NCI-H82 treated with DMSO at 0.1 percent for 48 hours (cell line): ENCODE measurements at regions not wholly inside any gene's neighbourhood (a gene's known extent, or its start where the extent isn't known, plus 50 kb on each side); places are given as distances from the start of the nearest gene placed in this dataset.
"Not testable (repeated sequence)": the region's sequence is repeated elsewhere in the genome, so short reads cannot be mapped to it uniquely, and the experiment has no call there.

Experiments
- DNase-seq: peaks from one replicate; lab custom pipeline; 2025; ENCODE audit not compliant: unreplicated experiment; lab: John Stamatoyannopoulos, UW

- DNase-seq: no peak
These were observed 293.2 kb upstream of the ZNF804A start for GRCh38 chr2:184305105-184305504.

GRCh38 chr2:184308706-184309105, 289.6 kb upstream of the ZNF804A start:
- DNase-seq: no peak

DNA sequence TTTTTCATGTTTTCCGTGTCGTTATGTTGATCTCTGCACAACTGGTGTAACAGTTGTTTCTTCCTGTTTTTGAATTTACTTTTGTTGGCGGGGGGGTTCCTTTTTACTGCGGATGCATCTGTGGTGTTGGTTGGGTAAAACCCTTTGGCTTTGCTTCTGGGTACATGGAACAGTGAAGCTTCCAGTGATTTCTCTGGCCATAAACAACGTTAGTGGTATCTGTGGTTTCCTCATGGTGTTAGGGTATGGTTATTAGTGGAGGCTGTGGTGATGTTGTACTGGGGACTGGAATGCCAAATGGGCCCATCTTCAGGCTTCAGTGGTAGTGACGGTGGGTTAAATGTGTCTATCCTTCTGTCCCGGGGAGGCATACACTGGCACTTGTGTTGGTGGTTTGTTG, 285.4 kb upstream of the ZNF804A start:
- DNase-seq: no peak

DNA sequence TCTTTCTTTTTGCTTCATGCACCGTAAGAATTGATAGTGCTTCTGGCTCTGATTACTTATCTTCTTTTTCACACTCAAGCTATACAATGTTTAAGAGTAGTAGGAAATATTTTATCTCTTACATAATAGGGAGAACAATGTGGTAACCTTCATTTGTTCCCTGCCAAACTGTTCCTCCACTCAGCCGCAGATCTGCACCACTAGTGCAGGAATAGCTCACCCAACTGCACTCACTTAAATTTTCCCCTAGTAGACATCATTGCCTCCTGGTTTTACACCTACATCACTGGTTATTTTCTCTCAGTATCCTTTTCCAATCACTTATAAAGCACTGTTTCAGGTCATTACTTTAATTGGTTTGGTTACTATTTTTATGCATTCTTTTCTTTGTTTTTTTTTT, 283.5 kb upstream of the ZNF804A start:
- no peak for DNase-seq

DNA sequence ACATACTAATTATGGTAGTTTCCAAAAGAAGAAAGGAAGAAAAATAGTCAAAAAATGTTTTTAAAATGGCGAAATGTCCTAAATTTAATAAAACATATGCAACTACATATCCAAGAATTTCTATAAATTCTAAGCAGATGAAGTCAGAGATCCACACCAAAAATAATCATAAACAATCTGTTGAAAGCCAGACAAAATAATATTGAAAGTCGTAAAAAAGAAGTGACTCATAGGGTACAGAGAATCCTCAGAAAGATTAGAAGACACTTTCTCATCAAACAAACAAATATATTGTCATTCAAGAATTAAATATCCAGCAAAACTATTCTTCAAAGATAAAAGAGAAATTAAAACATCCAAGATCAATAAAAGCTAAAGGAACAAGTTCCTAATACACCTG, 281.4 kb upstream of the ZNF804A start:
- DNase-seq: no peak

DNA sequence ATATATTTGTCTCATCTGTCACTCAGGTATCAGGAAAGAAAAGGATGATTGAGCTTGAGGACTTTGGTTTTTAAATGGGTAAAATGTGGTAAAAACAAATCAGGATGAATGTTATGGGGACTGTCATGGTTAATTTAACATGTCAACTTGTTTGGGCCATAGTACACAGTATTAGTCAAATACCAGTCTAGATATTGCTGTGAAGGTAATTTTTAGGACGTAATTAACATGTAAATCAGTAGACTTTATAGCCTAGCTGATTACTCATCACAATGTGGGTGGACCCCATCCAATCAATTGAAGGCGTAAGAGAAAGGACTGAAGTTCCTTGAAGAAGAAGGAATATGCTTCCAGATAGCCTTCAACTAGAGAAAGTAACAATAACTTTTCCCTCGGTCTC, 275.7 kb upstream of the ZNF804A start:
- no peak for DNase-seq

GRCh38 chr2:184326066-184326465, 272.3 kb upstream of the ZNF804A start:
- no peak for DNase-seq

GRCh38 chr2:184327805-184328204, 270.5 kb upstream of the ZNF804A start:
- DNase-seq: not testable (repeated sequence)

DNA sequence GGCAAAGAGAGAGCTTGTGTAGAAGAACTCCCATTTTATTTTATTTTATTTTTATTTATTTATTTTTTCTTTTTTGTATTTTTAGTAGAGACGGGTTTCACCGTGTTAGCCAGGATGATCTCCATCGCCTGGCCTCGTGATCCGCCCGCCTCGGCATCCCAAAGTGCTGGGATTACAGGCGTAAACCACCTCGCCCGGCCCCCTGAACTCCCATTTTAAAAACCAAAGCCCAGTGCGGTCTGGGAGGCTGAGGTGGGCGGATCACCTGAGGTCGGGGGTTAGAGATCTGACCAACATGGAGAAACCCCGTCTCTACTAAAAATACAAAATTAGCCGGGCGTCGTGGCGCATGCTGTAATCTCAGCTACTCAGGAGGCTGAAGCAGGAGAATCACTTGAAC, 267.8 kb upstream of the ZNF804A start:
- DNase-seq: not testable (repeated sequence)

GRCh38 chr2:184336688-184337087, 261.6 kb upstream of the ZNF804A start:
- no peak for DNase-seq

DNA sequence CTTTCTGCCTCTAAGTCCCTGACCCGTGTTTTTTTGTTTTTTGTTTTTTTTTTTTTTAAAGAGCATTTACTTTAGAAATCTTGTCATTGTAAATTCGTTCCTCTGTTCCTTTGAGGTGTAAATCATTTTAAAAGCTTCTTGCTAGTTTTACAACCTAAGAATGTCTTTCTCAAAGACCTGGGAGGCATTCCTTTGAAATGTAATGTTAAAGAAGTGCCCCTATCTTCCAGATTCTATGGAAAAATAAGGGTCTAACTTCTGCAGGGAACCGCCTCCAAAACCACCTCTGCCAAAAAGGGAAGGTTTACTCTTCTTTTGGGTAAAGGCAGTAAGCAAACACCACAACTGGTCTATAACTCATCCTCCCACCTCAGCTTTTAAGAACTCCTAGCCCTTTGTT, 259.6 kb upstream of the ZNF804A start:
- DNase-seq: no peak

GRCh38 chr2:184339966-184340365, 258.4 kb upstream of the ZNF804A start:
- DNase-seq: no peak

DNA sequence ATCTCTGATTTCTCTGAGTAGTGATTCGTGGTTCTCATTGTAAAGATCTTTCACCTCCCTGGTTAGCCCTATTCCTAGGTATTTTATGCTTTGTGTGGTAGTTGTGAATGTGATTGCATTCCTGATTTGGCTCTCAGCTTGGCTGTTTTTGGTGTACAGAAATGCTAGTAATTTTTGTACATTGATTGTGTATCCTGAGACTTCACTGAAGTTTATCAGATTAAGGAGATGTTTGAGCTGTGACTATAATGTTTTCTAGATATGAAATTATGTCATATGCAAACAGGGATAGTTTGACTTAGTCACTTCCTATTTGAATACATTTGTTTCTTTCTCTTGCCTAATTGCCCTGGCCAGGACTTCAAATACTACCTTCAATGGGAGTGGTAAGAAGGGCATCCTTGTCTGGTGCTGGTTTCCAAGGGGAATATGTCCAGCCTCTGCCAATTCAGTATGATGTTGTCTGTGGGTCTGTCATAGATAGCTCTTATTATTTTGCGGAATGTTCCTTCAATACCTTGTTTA, 251.9 kb upstream of the ZNF804A start:
- DNase-seq: no peak

DNA sequence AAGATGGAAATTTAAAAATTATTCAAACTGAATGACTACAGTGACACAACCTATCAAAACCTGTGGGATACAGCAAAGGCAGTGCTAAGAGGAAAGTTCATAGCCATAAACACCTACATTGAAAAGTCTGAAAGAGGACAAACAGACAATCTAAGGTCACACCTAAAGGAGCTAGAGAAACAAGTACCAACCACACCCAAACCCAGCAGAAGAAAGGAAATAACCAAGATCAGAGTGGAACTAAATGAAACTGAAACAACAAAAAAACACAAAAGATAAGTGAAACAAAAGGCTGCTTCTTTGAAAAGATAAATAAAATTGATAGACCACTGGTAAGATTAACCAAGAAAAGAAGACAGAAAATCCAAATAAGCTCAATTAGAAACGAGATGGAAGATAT, 247.2 kb upstream of the ZNF804A start:
- no peak for DNase-seq

GRCh38 chr2:184357033-184357432, 241.3 kb upstream of the ZNF804A start:
- peak; percentile 89 for DNase-seq

- DNase-seq: no peak
These were observed 238.9 kb upstream of the ZNF804A start for GRCh38 chr2:184359379-184359778.

DNA sequence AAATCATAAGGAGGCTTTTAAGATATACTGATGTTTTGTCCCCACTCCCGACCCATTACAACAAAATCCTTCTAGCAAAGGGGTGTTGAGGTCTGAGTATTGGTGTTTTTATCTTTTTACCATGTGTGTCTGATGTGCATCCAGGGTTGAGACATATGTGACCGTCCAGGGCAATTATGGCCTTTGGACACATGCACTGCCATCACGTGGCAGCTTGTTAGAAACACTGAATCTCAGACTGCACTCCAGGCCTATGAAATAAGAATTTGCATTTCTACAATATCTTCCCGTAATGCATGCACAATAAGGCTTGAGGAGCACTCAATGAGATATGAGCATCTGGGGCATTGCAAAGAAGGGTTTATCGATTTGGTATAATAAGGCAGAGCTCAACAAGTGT, 235.1 kb upstream of the ZNF804A start:
- no peak for DNase-seq

- no peak for DNase-seq
These were observed 231.1 kb upstream of the ZNF804A start for GRCh38 chr2:184367211-184367610.

GRCh38 chr2:184369307-184369706, 229.0 kb upstream of the ZNF804A start:
- no peak for DNase-seq

GRCh38 chr2:184370954-184371353, 227.4 kb upstream of the ZNF804A start:
- no peak for DNase-seq

DNA sequence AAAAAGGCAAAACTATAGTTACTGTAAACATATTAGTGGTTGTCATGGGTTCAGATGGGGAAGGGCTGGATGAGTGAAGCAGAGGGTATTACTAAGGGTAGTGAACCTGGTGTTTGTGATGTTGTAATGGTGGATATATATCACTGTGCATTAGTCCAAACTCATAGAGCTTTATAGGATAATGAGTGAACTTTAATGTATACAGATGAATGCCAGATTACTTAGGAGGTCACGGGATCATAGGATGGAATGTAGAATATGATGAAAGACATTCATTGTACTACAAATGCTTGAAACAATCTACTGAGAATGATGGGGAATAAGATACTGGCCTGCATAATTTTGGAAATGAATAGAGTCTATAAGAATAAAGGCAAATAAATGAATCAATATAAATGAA, 226.7 kb upstream of the ZNF804A start:
- no peak for DNase-seq

- DNase-seq: no peak
These were observed 225.8 kb upstream of the ZNF804A start for GRCh38 chr2:184372484-184372883.

GRCh38 chr2:184394642-184395041, 203.7 kb upstream of the ZNF804A start:
- DNase-seq: no peak

DNA sequence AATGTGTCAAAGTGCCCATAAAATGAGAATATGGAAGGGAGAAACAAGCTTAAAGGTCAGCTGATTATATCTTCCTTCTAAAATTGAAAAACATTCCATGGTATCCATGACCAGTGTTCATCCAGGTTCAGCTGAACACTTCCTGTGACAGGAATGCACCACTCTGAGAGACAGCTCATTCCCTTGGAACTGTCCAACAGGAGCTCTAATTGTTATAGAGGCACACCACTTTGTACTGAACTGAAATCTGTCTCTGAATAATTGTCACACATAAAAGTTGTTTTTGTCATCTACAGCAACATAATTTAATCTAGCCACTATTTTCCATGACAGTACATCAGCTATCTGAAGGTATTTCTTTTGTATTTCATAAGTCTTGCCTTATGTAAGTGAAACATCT, 195.9 kb upstream of the ZNF804A start:
- no peak for DNase-seq
